ENCODE measurements at regions not wholly inside any gene's neighbourhood (a gene's known extent, or its start where the extent isn't known, plus 50 kb on each side); places are given as distances from the start of the nearest gene placed in this dataset.

GRCh38 chr10:84587789-84588188 lies 259.4 kb downstream of the CCSER2 start:
- peaks cover 66% of the 10 kb centered on the region for H3K27me3 Mint-ChIP-seq (ENCODE audit: unreplicated experiment)
- BruUV-seq (replicated peaks), result no TSS peak

GRCh38 chr10:84588426-84588825 lies 260.0 kb downstream of the CCSER2 start:
- no peak for TF ChIP-seq CTCF (IDR thresholded peaks at IDR 0.05; ENCODE audit: unreplicated experiment)
- no peak overlapping the region for H3K27ac Mint-ChIP-seq (ENCODE audit: unreplicated experiment)
- CTCF ChIA-PET, result no interaction called here
- no peaks in the 10 kb centered on the region for H3K36me3 Mint-ChIP-seq (ENCODE audit: insufficient read depth, unreplicated experiment)
- DNase-seq, result no peak
- H3K9me3 Mint-ChIP-seq (ENCODE audit: low read depth, unreplicated experiment), result no peaks in the 10 kb centered on the region
- intact Hi-C loops (cut with micrococcal nuclease; ENCODE audit: unreplicated experiment), result no loop called here
- no peaks in the 10 kb centered on the region for H3K4me1 Mint-ChIP-seq (ENCODE audit: low read depth, unreplicated experiment)
- H3K4me3 Mint-ChIP-seq (ENCODE audit: low read depth, unreplicated experiment), result no peak overlapping the region
- peaks cover 71% of the 10 kb centered on the region for H3K27me3 Mint-ChIP-seq (ENCODE audit: unreplicated experiment)
- no TSS peak for BruUV-seq (replicated peaks)

More at GRCh38 chr10:84587789-84588188, 259.4 kb downstream of the CCSER2 start:
- no peak for TF ChIP-seq CTCF (IDR thresholded peaks at IDR 0.05; ENCODE audit: unreplicated experiment)
- Mint-ChIP-seq H3K36me3 (ENCODE audit: insufficient read depth, unreplicated experiment) (no peaks in the 10 kb centered on the region), H3K4me1 (ENCODE audit: low read depth, unreplicated experiment) (no peaks in the 10 kb centered on the region), H3K27ac (ENCODE audit: unreplicated experiment) (no peak overlapping the region), H3K9me3 (ENCODE audit: low read depth, unreplicated experiment) (no peaks in the 10 kb centered on the region), H3K4me3 (ENCODE audit: low read depth, unreplicated experiment) (no peak overlapping the region)
- DNase-seq, result no peak
- intact Hi-C loops (cut with micrococcal nuclease; ENCODE audit: unreplicated experiment), result no loop called here
- CTCF ChIA-PET, result no interaction called here

GRCh38 chr10:84588971-84589370 lies 260.6 kb downstream of the CCSER2 start:
- Mint-ChIP-seq H3K36me3 (ENCODE audit: insufficient read depth, unreplicated experiment) (no peaks in the 10 kb centered on the region), H3K4me3 (ENCODE audit: low read depth, unreplicated experiment) (no peak overlapping the region), H3K4me1 (ENCODE audit: low read depth, unreplicated experiment) (no peaks in the 10 kb centered on the region), H3K27ac (ENCODE audit: unreplicated experiment) (no peak overlapping the region), H3K27me3 (ENCODE audit: unreplicated experiment) (peaks cover 72% of the 10 kb centered on the region), H3K9me3 (ENCODE audit: low read depth, unreplicated experiment) (no peaks in the 10 kb centered on the region)
- no peak for TF ChIP-seq CTCF (IDR thresholded peaks at IDR 0.05; ENCODE audit: unreplicated experiment)
- DNase-seq, result no peak
- intact Hi-C loops (cut with micrococcal nuclease; ENCODE audit: unreplicated experiment), result no loop called here
- CTCF ChIA-PET, result interaction anchor here (0.9 kb wide), 1 partner anchor 535 kb away, joined by 3 read pairs; no protein-coding TSS in a partner anchor
- no TSS peak for BruUV-seq (replicated peaks)

- no peak for DNase-seq
- Mint-ChIP-seq H3K9me3 (ENCODE audit: low read depth, unreplicated experiment) (no peaks in the 10 kb centered on the region), H3K36me3 (ENCODE audit: insufficient read depth, unreplicated experiment) (no peaks in the 10 kb centered on the region), H3K27ac (ENCODE audit: unreplicated experiment) (no peak overlapping the region), H3K4me3 (ENCODE audit: low read depth, unreplicated experiment) (no peak overlapping the region), H3K4me1 (ENCODE audit: low read depth, unreplicated experiment) (no peaks in the 10 kb centered on the region), H3K27me3 (ENCODE audit: unreplicated experiment) (peaks cover 72% of the 10 kb centered on the region)
- intact Hi-C loops (cut with micrococcal nuclease; ENCODE audit: unreplicated experiment), result no loop called here
- TF ChIP-seq CTCF (IDR thresholded peaks at IDR 0.05; ENCODE audit: unreplicated experiment), result no peak
- CTCF ChIA-PET, result interaction anchor here (0.9 kb wide), 1 partner anchor 536 kb away, joined by 3 read pairs; no protein-coding TSS in a partner anchor
- BruUV-seq (replicated peaks), result no TSS peak
Observed at GRCh38 chr10:84589526-84590205, 261.3 kb downstream of the CCSER2 start.
